ENCODE measurements at regions not wholly inside any gene's neighbourhood (a gene's known extent, or its start where the extent isn't known, plus 50 kb on each side); places are given as distances from the start of the nearest gene placed in this dataset.

- no peak for TF ChIP-seq CTCF (IDR thresholded peaks at IDR 0.05)
- no peak overlapping the region for H3K4me3 ChIP-seq
- intact Hi-C loops (cut with DNase I; ENCODE audit: low total_unique reads): no loop called here
- H3K27me3 ChIP-seq: no peaks in the 10 kb centered on the region
- no peaks in the 10 kb centered on the region for H3K36me3 ChIP-seq
- no peak overlapping the region for H3K27ac ChIP-seq
- no peaks in the 10 kb centered on the region for H3K9me3 ChIP-seq
- no peaks in the 10 kb centered on the region for H3K4me1 ChIP-seq
- DNase-seq: no peak
Observed at GRCh38 chr7:31211281-31211680, 129.2 kb downstream of the NEUROD6 start.

- no peaks in the 10 kb centered on the region for H3K9me3 ChIP-seq
- no peak for TF ChIP-seq CTCF (IDR thresholded peaks at IDR 0.05)
- no peaks in the 10 kb centered on the region for H3K36me3 ChIP-seq
- no peaks in the 10 kb centered on the region for H3K27me3 ChIP-seq
- no peak for DNase-seq
- H3K27ac ChIP-seq: no peak overlapping the region
- H3K4me1 ChIP-seq: no peaks in the 10 kb centered on the region
- intact Hi-C loops (cut with DNase I; ENCODE audit: low total_unique reads): no loop called here
- H3K4me3 ChIP-seq: no peak overlapping the region
Observed at GRCh38 chr7:31204071-31204470, 136.5 kb downstream of the NEUROD6 start.

GRCh38 chr7:31203551-31203950 is 137.0 kb downstream of the NEUROD6 start:
- intact Hi-C loops (cut with DNase I; ENCODE audit: low total_unique reads): no loop called here
- no peak for TF ChIP-seq CTCF (IDR thresholded peaks at IDR 0.05)
- no peak overlapping the region for H3K27ac ChIP-seq

GRCh38 chr7:31202801-31203200 is 137.7 kb downstream of the NEUROD6 start:
- Histone ChIP-seq H3K4me3 (no peak overlapping the region), H3K9me3 (no peaks in the 10 kb centered on the region), H3K4me1 (no peaks in the 10 kb centered on the region), H3K36me3 (no peaks in the 10 kb centered on the region), H3K27ac (no peak overlapping the region), H3K27me3 (no peaks in the 10 kb centered on the region)
- DNase-seq: no peak
- no peak for TF ChIP-seq CTCF (IDR thresholded peaks at IDR 0.05)
- intact Hi-C loops (cut with DNase I; ENCODE audit: low total_unique reads): no loop called here

More at GRCh38 chr7:31203551-31203950, 137.0 kb downstream of the NEUROD6 start:
- Histone ChIP-seq H3K9me3 (no peaks in the 10 kb centered on the region), H3K27me3 (no peaks in the 10 kb centered on the region), H3K4me1 (no peaks in the 10 kb centered on the region), H3K4me3 (no peak overlapping the region), H3K36me3 (no peaks in the 10 kb centered on the region)
- DNase-seq: no peak

GRCh38 chr7:31192986-31193385 is 140.9 kb downstream of the ADCYAP1R1 start:
- H3K9me3 ChIP-seq: no peaks in the 10 kb centered on the region
- no peak overlapping the region for H3K27ac ChIP-seq
- peaks cover 0 to 9% of the 10 kb centered on the region in 2 donors for H3K27me3 ChIP-seq
- H3K4me1 ChIP-seq: peaks cover 0 to 6% (median 0%) of the 10 kb centered on the region in 4 donors
- no peak for DNase-seq
- H3K4me3 ChIP-seq: no peak overlapping the region
- TF ChIP-seq CTCF (IDR thresholded peaks at IDR 0.05): peak; percentile 22 to 38
- no peaks in the 10 kb centered on the region for H3K36me3 ChIP-seq
- intact Hi-C loops (cut with DNase I; ENCODE audit: low total_unique reads): no loop called here

- H3K9me3 ChIP-seq: no peaks in the 10 kb centered on the region
- H3K36me3 ChIP-seq: no peaks in the 10 kb centered on the region
- no peak for TF ChIP-seq CTCF (IDR thresholded peaks at IDR 0.05)
- peaks cover 0 to 9% of the 10 kb centered on the region in 2 donors for H3K27me3 ChIP-seq
- no peak for DNase-seq
- peaks cover 0 to 6% (median 0%) of the 10 kb centered on the region in 4 donors for H3K4me1 ChIP-seq
- no peak overlapping the region for H3K4me3 ChIP-seq
- H3K27ac ChIP-seq: no peak overlapping the region
- intact Hi-C loops (cut with DNase I; ENCODE audit: low total_unique reads): no loop called here
Observed at GRCh38 chr7:31190906-31191305, 138.8 kb downstream of the ADCYAP1R1 start.
